K562 (cell line): ENCODE measurements at regions not wholly inside any gene's neighbourhood (a gene's known extent, or its start where the extent isn't known, plus 50 kb on each side); places are given as distances from the start of the nearest gene placed in this dataset.

Experiments
- ATAC-seq: fragments of 200-7000 bp; cut with Tn5 transposase; 3 replicates; pipeline ENCODE4 v1.9.1; 2020; ENCODE audit warnings: moderate library complexity
- BruUV-seq: library from RNA; stranded (reverse); fragments of 400-500 nt; replicated peaks from 2 replicates; lab custom pipeline; 2021; lab: Mats Ljungman, UMichigan
- CTCF ChIA-PET: fragments of 300-600 bp; formaldehyde crosslinking; extraction: SDS; loops from one replicate; lab custom pipeline; 2021; ENCODE audit warnings: low intra/inter-chr PET ratio; lab: Yijun Ruan, JAX
- POLR2A ChIA-PET: fragments of 300-600, 350-650 bp; sonication (Branson Sonifier 250); formaldehyde crosslinking; extraction: SDS; loops from one replicate; lab custom pipeline; 2021; ENCODE audit warnings: antibody characterized with exemption, inconsistent platforms; lab: Yijun Ruan, JAX
- DNase-seq, 4 experiments: peaks; one replicate each; pipeline versions ENCODE4 v3.0.0 to v3.0.0-alpha.2; 2011 to 2018; ENCODE audit warnings: low spot score in 3 of 4, mixed read lengths in 3 of 4; ENCODE audit errors: extremely low read depth in 1 of 4
- FAIRE-seq: peaks from 2 replicates; lab custom pipeline; 2011; peaks lifted over from hg19 to GRCh38; lab: Jason Lieb, UNC
- H2AFZ ChIP-seq: 2 replicates; pipeline ENCODE4 v1.6.0; 2011; ENCODE audit warnings: low read depth, low read length, control low read depth, inconsistent platforms
- H3K27ac ChIP-seq: fragments of 200-600 bp; 3 replicates; pipeline ENCODE4 v1.8.0; 2011; ENCODE audit warnings: low read depth, mild to moderate bottlenecking, control low read depth, inconsistent platforms, low read length, moderate library complexity, mixed read lengths; ENCODE audit errors: extremely low read depth
- H3K27me3 ChIP-seq, 2 experiments: fragments of 300-600 bp in 1 of 2; 2 replicates in 1 of 2; 3 replicates in 1 of 2; pipeline versions ENCODE4 v1.6.0 to v1.8.0; 2011; ENCODE audit warnings: inconsistent platforms in 2 of 2, low read length in 2 of 2, mild to moderate bottlenecking in 1 of 2, mixed read lengths in 1 of 2, moderate library complexity in 1 of 2; ENCODE audit not compliant: control insufficient read depth in 2 of 2, insufficient read depth in 2 of 2
- H3K36me3 ChIP-seq: fragments of 300-600 bp; 3 replicates; pipeline ENCODE4 v1.8.0; 2011; ENCODE audit warnings: mild to moderate bottlenecking, low read length, inconsistent platforms; ENCODE audit not compliant: control insufficient read depth, insufficient read depth
- H3K4me1 ChIP-seq, 2 experiments: fragments of 200-600 bp in 1 of 2; replicated peaks in 1 of 2; 2 replicates in 1 of 2; 3 replicates in 1 of 2; pipeline versions ENCODE4 v1.5.1 to v1.8.0; 2011; ENCODE audit warnings: inconsistent platforms in 2 of 2, low read length in 2 of 2, mild to moderate bottlenecking in 1 of 2, mixed read lengths in 1 of 2, moderate library complexity in 1 of 2; ENCODE audit not compliant: control insufficient read depth in 2 of 2, insufficient read depth in 2 of 2
- H3K4me2 ChIP-seq: 2 replicates; pipeline ENCODE4 v1.6.1; 2011; ENCODE audit warnings: low read length, control low read depth, inconsistent platforms, mixed read lengths; ENCODE audit not compliant: insufficient read depth
- H3K4me3 ChIP-seq: fragments of 200-600 bp; sonication (generic), shearing (Covaris generic); 2 replicates; pipeline ENCODE4 v1.5.1; 2016; ENCODE audit warnings: control low read depth, inconsistent platforms
- H3K79me2 ChIP-seq: fragments of 200-600 bp; 3 replicates; pipeline ENCODE4 v1.8.0; 2011; ENCODE audit warnings: low read length, inconsistent platforms; ENCODE audit not compliant: control insufficient read depth, insufficient read depth
- H3K9ac ChIP-seq, 2 experiments: 2 replicates each; pipeline versions ENCODE4 v1.6.0 to v1.6.1; 2011; ENCODE audit warnings: low read depth in 2 of 2, low read length in 2 of 2, control low read depth in 1 of 2, inconsistent platforms in 1 of 2, mild to moderate bottlenecking in 1 of 2, mixed read lengths in 1 of 2; ENCODE audit not compliant: insufficient read depth in 1 of 2
- H3K9me1 ChIP-seq: one replicate; pipeline ENCODE4 v1.6.0; 2011; ENCODE audit warnings: inconsistent platforms, mild to moderate bottlenecking, low read length, moderate library complexity; ENCODE audit not compliant: control insufficient read depth, insufficient read depth
- H3K9me3 ChIP-seq: replicated peaks from 2 replicates; pipeline ENCODE4 v1.5.1; 2011; ENCODE audit warnings: low read depth, low read length, inconsistent platforms; ENCODE audit not compliant: control insufficient read depth, insufficient read depth
- H4K20me1 ChIP-seq: replicated peaks from 2 replicates; pipeline ENCODE4 v1.6.1; 2011; ENCODE audit warnings: low read length, inconsistent platforms, mixed read lengths; ENCODE audit not compliant: control insufficient read depth, insufficient read depth
- KAT7 ChIP-seq: sonication (generic); formaldehyde crosslinking; IDR thresholded peaks from 2 replicates; pipeline ENCODE4 v1.8.0; 2022; ENCODE audit warnings: missing genetic modification reagents, mild to moderate bottlenecking, borderline replicate concordance
- PCBP1 ChIP-seq: fragments of 200-400 bp; formaldehyde crosslinking; IDR thresholded peaks from 2 replicates; pipeline ENCODE4 v1.6.1; 2018; ENCODE audit warnings: mild to moderate bottlenecking, low read depth, low read length; ENCODE audit not compliant: poor library complexity, severe bottlenecking
- SPI1 ChIP-seq: IDR thresholded peaks from 2 replicates; pipeline ENCODE4 v1.6.1; 2011; ENCODE audit warnings: low read depth, low read length, control low read depth, borderline replicate concordance
- TAF15 ChIP-seq: fragments of 200-400 bp; formaldehyde crosslinking; IDR thresholded peaks from 2 replicates; pipeline ENCODE4 v1.6.1; 2017; ENCODE audit warnings: mild to moderate bottlenecking, low read depth, low read length, moderate library complexity
- XRCC4 ChIP-seq: IDR thresholded peaks from one replicate; pipeline ENCODE4 v1.6.1; 2011; ENCODE audit not compliant: insufficient read depth, insufficient read length; ENCODE audit errors: extremely low read depth
- ZNF354B ChIP-seq: fragments of 250-450 bp; sonication (Bioruptor Pico); IDR thresholded peaks from 2 replicates; pipeline ENCODE4 v1.4.0; 2020
- WGBS: fragments of 100-300 bp; shearing (Covaris generic); methylation state at CpG from one replicate; pipeline ENCODE4 v1.1.6; 2016; ENCODE audit warnings: low coverage, mixed read lengths; ENCODE audit not compliant: insufficient coverage; ENCODE audit errors: missing lambda C conversion rate; 5-methylcytosine and 5-hydroxymethylcytosine counted together
- in situ Hi-C: fragments of 300-500 bp; cut with MboI; formaldehyde crosslinking; loops from 4 replicates; pipeline ENCODE4 v1.15.0; 2018; ENCODE audit warnings: inconsistent platforms, mixed read lengths
- intact Hi-C: fragments of 100-400 bp; cut with micrococcal nuclease; formaldehyde crosslinking; loops from 2 replicates; pipeline ENCODE4 v1.14.2; 2022
- TF ChIP-seq, protein P1 (sequence below): fragments of 450-650 bp; formaldehyde crosslinking; conservative IDR thresholded peaks from 2 replicates; pipeline ENCODE4 v1.4.0; 2022; ENCODE audit warnings: mild to moderate bottlenecking, missing genetic modification characterization
- TF ChIP-seq, protein P2 (sequence below): fragments of 450-650 bp; IDR thresholded peaks from 2 replicates; pipeline ENCODE4 v1.6.1; 2016; ENCODE audit warnings: antibody characterized with exemption

DNA sequence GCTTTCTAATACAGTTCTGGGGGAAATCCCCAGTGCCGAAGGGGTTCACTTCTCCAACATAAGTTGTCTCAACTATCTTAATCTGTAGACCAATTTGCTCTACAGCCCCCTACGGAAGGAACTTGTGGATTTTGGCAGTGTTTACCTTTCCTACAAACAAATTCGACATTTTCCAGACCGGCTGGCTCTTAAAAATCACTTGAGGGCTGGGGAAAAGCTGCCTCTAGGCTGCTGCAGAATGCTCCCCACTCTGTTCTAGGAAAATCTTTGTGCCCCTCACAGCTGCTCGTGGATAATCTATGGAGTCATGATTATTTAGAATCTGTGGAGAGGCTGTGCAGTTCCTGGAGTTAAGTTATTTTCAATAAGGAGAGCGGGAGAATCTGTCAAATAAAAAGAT, 474.6 kb upstream of the FZD8 start:
- intact Hi-C loops (no loop called here), in situ Hi-C loops (no loop called here)
- no peak overlapping the region for H3K4me2 ChIP-seq
- no peaks in the 10 kb centered on the region for H3K4me1 ChIP-seq
- no peaks in the 10 kb centered on the region for H3K27me3 ChIP-seq
- H3K79me2 ChIP-seq = no peaks in the 10 kb centered on the region
- no peak for TF ChIP-seq PCBP1
- TF ChIP-seq, protein P1, sequence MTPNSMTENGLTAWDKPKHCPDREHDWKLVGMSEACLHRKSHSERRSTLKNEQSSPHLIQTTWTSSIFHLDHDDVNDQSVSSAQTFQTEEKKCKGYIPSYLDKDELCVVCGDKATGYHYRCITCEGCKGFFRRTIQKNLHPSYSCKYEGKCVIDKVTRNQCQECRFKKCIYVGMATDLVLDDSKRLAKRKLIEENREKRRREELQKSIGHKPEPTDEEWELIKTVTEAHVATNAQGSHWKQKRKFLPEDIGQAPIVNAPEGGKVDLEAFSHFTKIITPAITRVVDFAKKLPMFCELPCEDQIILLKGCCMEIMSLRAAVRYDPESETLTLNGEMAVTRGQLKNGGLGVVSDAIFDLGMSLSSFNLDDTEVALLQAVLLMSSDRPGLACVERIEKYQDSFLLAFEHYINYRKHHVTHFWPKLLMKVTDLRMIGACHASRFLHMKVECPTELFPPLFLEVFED (CRISPR knock-in tag) = no peak
- no peak for TF ChIP-seq KAT7 (CRISPR knock-in tag)
- TF ChIP-seq XRCC4 = no peak
- no peak for TF ChIP-seq SPI1
- TF ChIP-seq TAF15 = no peak
- TF ChIP-seq, protein P2, sequence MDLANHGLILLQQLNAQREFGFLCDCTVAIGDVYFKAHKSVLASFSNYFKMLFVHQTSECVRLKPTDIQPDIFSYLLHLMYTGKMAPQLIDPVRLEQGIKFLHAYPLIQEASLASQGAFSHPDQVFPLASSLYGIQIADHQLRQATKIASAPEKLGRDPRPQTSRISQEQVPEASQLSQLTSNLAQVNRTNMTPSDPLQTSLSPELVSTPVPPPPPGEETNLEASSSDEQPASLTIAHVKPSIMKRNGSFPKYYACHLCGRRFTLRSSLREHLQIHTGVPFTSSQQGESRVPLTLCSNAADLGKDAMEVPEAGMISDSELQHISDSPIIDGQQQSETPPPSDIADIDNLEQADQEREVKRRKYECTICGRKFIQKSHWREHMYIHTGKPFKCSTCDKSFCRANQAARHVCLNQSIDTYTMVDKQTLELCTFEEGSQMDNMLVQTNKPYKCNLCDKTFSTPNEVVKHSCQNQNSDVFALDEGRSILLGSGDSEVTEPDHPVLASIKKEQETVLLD = no peak
- TF ChIP-seq ZNF354B = no peak
- no peak overlapping the region for H3K27ac ChIP-seq
- no peak overlapping the region for H3K9ac ChIP-seq
- no peak for DNase-seq
- ChIA-PET POLR2A (no interaction called here), CTCF (no interaction called here)
- no peak for FAIRE-seq
- no peaks in the 10 kb centered on the region for H3K9me1 ChIP-seq
- ATAC-seq = no peak
- no peak overlapping the region for H3K4me3 ChIP-seq
- no TSS peak for BruUV-seq
- WGBS = 2% methylated on average over 6 of the region's 6 CpGs
- H2AFZ ChIP-seq = no peak overlapping the region
- no peaks in the 10 kb centered on the region for H3K36me3 ChIP-seq
- H4K20me1 ChIP-seq = no peaks in the 10 kb centered on the region
- H3K9me3 ChIP-seq = no peaks in the 10 kb centered on the region
